HUES48 (cell line): ENCODE measurements at regions not wholly inside any gene's neighbourhood (a gene's known extent, or its start where the extent isn't known, plus 50 kb on each side); places are given as distances from the start of the nearest gene placed in this dataset.

Source experiments
- H3K27ac ChIP-seq: one replicate; pipeline ENCODE4 v1.7.0; 2013; ENCODE audit warnings: low read depth, low read length, inconsistent platforms
- H3K27me3 ChIP-seq: 2 replicates; pipeline ENCODE4 v1.6.1; 2013; ENCODE audit warnings: mild to moderate bottlenecking, low read length; ENCODE audit not compliant: control insufficient read depth, insufficient read depth
- H3K36me3 ChIP-seq: 2 replicates; pipeline ENCODE4 v1.6.1; 2013; ENCODE audit warnings: low read length; ENCODE audit not compliant: control insufficient read depth, insufficient read depth
- H3K4me1 ChIP-seq: 2 replicates; pipeline ENCODE4 v1.6.1; 2013; ENCODE audit warnings: mild to moderate bottlenecking, low read length; ENCODE audit not compliant: control insufficient read depth, insufficient read depth
- H3K4me3 ChIP-seq: 2 replicates; pipeline ENCODE4 v1.5.1; 2013; ENCODE audit warnings: mild to moderate bottlenecking, low read depth, low read length
- H3K9ac ChIP-seq: 2 replicates; pipeline ENCODE4 v1.6.1; 2013; ENCODE audit warnings: mild to moderate bottlenecking, low read depth, low read length, moderate library complexity
- H3K9me3 ChIP-seq: 2 replicates; pipeline ENCODE4 v1.6.1; 2013; ENCODE audit warnings: low read length; ENCODE audit not compliant: control insufficient read depth, insufficient read depth

DNA sequence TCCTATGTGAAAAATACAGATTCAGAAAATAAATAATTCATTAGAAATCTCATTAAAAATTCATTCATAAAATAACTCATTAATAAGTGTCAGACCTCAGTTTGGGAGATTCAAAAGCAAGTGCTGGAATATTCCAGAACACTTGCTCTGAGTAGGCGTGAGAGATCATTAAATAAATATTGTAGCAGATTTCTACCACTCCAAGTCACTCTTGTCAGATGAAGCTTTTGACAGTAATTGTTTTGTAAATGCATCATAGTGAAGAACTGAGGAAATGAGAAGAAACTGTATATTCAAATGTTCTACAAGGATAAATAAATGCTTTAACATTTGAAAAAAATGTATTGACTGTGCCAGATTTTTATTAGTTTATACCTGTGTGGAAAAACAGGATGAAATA, 1228.1 kb downstream of the SLITRK1 start:
- H3K9me3 ChIP-seq = no peaks in the 10 kb centered on the region
- no peaks in the 10 kb centered on the region for H3K4me1 ChIP-seq
- no peaks in the 10 kb centered on the region for H3K36me3 ChIP-seq
- H3K9ac ChIP-seq = no peak overlapping the region
- H3K27ac ChIP-seq = no peak overlapping the region
- no peaks in the 10 kb centered on the region for H3K27me3 ChIP-seq
- H3K4me3 ChIP-seq = no peak overlapping the region

DNA sequence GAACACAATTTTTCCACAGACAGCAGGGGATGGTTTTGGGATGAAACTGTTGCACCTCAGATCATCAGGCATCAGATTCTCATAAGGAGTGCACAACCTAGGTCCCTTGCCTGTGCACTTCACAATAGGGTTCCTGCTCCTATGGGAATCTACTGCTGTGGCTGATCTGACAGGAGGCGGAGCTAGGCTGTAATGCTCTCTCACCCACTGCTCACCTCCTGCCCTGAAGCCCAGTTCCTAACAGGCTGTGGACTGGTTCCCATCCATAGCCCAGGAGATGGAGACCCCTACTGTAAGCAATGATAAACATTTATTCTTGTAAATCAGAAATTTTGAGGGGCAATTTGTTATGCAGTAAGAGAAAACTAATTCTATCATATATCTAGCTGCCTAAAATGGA, 1234.7 kb downstream of the SLITRK1 start:
- Histone ChIP-seq H3K9me3 (no peaks in the 10 kb centered on the region), H3K4me1 (no peaks in the 10 kb centered on the region), H3K4me3 (no peak overlapping the region), H3K9ac (no peak overlapping the region), H3K27ac (no peak overlapping the region), H3K36me3 (no peaks in the 10 kb centered on the region), H3K27me3 (no peaks in the 10 kb centered on the region)

DNA sequence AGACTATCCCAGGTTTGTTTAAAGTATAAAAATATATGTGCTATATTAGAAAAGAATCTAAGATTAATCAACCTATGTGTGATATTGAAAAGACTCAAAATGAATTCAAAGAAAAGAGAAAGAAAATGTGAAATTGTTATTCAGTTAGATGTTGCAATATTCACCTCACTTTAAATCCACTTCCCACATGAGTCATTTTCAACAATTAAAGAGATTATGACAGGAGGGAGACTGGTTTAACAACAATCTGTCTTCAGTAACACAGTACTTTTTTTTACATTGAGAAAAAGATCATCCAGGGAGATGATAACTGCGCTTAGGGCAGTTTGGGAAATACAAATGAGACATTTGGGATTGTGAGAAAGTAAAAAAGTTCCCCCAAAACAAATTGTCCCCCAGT, 1246.2 kb downstream of the SLITRK1 start:
- no peaks in the 10 kb centered on the region for H3K27me3 ChIP-seq
- no peak overlapping the region for H3K9ac ChIP-seq
- no peaks in the 10 kb centered on the region for H3K4me1 ChIP-seq
- H3K27ac ChIP-seq = no peak overlapping the region
- H3K4me3 ChIP-seq = no peak overlapping the region
- H3K9me3 ChIP-seq = no peaks in the 10 kb centered on the region
- no peaks in the 10 kb centered on the region for H3K36me3 ChIP-seq

DNA sequence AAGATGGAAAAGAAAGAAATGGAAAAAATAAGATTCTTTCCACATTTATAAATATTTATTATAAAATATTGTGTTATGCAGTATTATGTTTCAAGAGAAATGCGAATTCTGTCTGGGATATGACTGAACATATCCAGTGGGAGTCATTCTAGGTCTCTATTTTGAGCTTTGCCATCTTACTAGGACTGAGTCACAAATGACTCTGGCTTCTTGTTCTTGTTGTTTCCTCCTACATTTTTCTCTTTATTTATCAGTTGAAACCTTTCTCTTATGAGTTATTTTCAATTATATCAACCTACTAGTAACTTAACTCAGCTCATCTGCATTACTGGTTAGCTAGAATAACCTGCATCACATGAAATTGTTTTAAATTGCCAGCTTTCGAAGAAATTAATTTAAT, 1247.3 kb downstream of the SLITRK1 start:
- no peaks in the 10 kb centered on the region for H3K4me1 ChIP-seq
- no peaks in the 10 kb centered on the region for H3K27me3 ChIP-seq
- no peaks in the 10 kb centered on the region for H3K36me3 ChIP-seq
- no peak overlapping the region for H3K27ac ChIP-seq
- no peak overlapping the region for H3K4me3 ChIP-seq
- H3K9ac ChIP-seq = no peak overlapping the region
- H3K9me3 ChIP-seq = no peaks in the 10 kb centered on the region

DNA sequence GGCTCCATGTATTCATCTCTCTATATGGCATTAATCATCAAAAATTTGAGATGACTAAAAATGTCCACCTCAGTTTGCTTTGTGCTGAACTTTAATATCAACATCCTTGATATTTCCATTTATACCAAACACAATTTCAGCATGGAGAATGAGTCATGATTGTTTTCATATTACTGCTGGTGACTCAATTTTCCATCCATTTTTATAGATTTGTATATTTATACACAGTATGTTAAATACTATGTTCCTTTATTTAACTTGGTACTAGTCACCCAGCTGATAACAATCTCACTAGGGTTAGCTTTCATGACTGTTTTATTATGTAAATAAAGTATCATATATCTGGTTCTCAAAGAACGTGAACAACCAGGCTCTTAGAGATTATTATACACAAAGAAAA, 1255.1 kb downstream of the SLITRK1 start:
- Histone ChIP-seq H3K27ac (no peak overlapping the region), H3K4me1 (no peaks in the 10 kb centered on the region), H3K9me3 (peaks cover 6% of the 10 kb centered on the region; the same call in 1 of the 2 replicates), H3K27me3 (no peaks in the 10 kb centered on the region), H3K9ac (no peak overlapping the region), H3K36me3 (no peaks in the 10 kb centered on the region), H3K4me3 (no peak overlapping the region)

DNA sequence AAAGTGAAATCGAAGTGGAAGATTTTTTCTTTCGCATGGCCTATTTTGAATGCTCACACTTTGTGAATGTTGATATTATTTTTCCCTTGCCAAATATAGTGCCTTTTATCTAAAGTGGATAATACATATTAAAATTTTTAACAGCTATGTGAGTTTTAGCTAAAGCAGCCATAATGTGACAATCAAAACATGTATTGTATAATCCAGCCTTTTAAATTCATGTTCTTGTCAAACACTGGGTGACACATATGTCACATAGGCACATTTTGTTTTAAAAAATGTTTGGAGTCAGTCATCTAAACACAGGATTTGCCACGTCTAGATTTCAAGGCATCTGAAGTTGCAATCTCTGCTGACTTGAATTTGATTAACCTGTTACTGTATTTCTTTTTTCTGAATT, 1256.6 kb downstream of the SLITRK1 start:
- Histone ChIP-seq H3K9ac (no peak overlapping the region), H3K27me3 (no peaks in the 10 kb centered on the region), H3K4me1 (no peaks in the 10 kb centered on the region), H3K36me3 (no peaks in the 10 kb centered on the region), H3K27ac (no peak overlapping the region), H3K9me3 (peaks cover 6% of the 10 kb centered on the region; the same call in 1 of the 2 replicates), H3K4me3 (no peak overlapping the region)

DNA sequence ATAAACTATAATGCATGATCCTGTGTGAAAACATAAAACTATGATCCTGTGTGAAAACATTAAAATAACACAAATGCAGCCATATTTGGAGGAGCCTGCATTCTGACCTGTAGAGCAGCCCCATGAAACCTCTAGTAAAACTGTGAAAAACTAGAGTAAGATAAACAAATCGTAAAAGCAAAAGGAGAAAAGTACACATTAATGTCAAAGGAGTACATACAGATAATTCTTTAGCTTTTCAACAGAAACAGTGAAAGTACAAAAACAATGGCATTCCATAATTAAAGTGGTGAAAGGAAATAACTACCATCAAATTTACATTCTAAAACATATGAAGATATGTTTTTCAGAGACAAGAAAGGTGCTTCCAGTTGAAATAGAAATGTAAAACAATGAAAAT, 1267.2 kb downstream of the SLITRK1 start:
- no peaks in the 10 kb centered on the region for H3K36me3 ChIP-seq
- no peaks in the 10 kb centered on the region for H3K9me3 ChIP-seq
- no peak overlapping the region for H3K9ac ChIP-seq
- peaks cover 6% of the 10 kb centered on the region; the same call in 1 of the 2 replicates for H3K4me1 ChIP-seq
- H3K27ac ChIP-seq = no peak overlapping the region
- no peak overlapping the region for H3K4me3 ChIP-seq
- H3K27me3 ChIP-seq = no peaks in the 10 kb centered on the region

DNA sequence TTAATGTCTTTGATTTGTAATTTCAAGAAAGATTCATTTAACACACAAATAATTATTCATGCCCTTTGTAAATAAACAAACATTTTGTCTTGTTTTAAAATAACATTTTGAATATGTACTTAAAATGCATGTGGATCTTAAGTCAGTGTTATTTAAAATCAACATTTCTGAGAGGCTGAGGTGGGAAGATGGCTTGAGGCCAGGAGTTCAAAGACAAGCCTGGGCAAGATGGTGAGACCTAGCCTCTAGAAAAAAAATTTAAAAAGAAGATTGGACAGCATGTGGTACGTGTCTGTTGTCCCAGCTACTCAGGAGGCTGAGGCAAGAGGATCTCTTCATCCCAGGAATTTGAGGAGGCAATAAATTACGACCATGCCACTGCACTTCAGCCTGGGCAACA, 1268.2 kb downstream of the SLITRK1 start:
- Histone ChIP-seq H3K27ac (no peak overlapping the region), H3K27me3 (no peaks in the 10 kb centered on the region), H3K4me1 (peaks cover 6% of the 10 kb centered on the region; the same call in 1 of the 2 replicates), H3K36me3 (no peaks in the 10 kb centered on the region), H3K9ac (no peak overlapping the region), H3K4me3 (no peak overlapping the region), H3K9me3 (no peaks in the 10 kb centered on the region)

DNA sequence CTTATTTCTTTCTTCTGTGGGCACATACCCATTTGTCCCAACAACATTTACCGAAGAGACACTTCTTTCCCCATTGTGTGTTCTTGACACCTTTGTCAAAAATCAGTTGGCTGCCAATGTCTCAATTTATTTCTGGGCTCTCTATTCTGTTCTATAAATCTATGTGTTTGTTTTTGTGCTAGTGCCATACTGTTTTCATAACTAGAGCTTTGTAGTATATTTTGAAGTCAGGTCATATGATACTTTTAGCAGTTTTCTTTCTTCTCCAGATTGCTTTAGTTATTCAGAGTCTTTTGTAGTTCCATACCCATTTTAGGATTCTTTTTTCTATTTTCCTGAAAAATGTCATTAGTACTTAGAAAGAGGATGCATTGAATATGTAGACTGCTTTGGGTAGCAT, 1276.3 kb downstream of the SLITRK1 start:
- Histone ChIP-seq H3K4me3 (no peak overlapping the region), H3K4me1 (no peaks in the 10 kb centered on the region), H3K27ac (no peak overlapping the region), H3K36me3 (no peaks in the 10 kb centered on the region), H3K9ac (no peak overlapping the region), H3K9me3 (peaks cover 28% of the 10 kb centered on the region), H3K27me3 (peaks cover 8% of the 10 kb centered on the region)

DNA sequence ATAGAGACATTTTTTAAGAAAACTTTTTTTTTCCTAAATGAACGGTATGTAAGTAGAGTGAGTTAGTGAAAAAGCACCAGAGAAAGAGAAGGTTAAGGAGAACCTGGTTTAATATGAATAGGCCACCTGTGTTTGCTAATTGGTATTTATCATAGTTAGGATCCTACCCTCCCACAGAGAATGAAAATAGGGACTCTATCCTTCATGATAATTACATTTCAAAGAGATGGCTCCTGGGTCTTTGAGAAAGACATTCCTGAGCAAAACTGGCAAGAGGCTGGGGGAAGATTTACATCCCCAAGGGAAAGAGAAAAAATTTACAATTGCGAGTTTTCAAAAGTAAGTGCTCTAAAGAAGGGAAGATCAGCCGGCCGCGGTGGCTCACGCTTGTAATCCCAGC, 1284.5 kb downstream of the SLITRK1 start:
- no peak overlapping the region for H3K4me3 ChIP-seq
- H3K27ac ChIP-seq = no peak overlapping the region
- no peaks in the 10 kb centered on the region for H3K36me3 ChIP-seq
- peaks cover 83% of the 10 kb centered on the region for H3K27me3 ChIP-seq
- H3K9me3 ChIP-seq = no peaks in the 10 kb centered on the region
- peaks cover 4% of the 10 kb centered on the region; the same call in 1 of the 2 replicates for H3K4me1 ChIP-seq
- H3K9ac ChIP-seq = no peak overlapping the region

DNA sequence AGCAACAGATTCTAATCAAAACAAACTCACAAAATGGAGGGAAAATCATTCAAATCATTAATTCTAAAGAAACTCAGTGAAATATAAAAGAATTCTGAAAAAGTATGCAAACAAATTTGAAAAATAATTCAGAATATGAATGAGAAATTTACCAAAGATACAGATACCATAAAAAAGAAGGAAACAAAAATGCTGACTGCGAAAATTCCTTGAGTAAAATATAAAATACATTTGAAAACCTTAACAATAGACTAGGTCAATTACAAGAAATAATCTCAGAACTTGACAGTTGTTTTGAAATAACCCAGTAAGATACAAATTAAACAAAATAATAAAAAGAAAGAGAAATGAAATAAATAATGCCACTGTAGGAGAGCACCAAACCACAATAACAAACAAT, 1289.0 kb downstream of the SLITRK1 start:
- Histone ChIP-seq H3K27me3 (peaks cover 51% of the 10 kb centered on the region), H3K27ac (no peak overlapping the region), H3K4me3 (no peak overlapping the region), H3K4me1 (peaks cover 4% of the 10 kb centered on the region; the same call in 1 of the 2 replicates), H3K9me3 (no peaks in the 10 kb centered on the region), H3K9ac (no peak overlapping the region), H3K36me3 (no peaks in the 10 kb centered on the region)

DNA sequence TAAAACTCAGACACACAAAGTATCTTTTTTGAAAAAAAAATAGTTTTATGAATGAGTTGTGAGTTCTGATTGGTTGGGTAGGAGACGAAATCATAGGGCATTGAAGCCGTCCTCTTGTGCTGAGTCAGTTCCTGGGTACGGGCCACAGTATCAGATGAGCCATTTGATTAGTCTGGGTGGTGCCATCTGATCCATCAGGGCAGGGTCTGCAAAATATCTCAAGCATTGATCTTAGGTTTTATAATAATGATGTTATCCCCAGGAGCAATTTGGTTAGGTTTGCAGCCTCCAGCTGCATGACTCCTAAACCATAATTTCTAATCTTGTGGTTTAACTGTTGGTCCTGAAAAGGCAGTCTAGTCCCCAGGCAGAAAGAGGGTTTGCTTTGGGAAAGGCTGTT, 1310.6 kb downstream of the SLITRK1 start:
- H3K4me1 ChIP-seq = no peaks in the 10 kb centered on the region
- no peaks in the 10 kb centered on the region for H3K36me3 ChIP-seq
- no peak overlapping the region for H3K9ac ChIP-seq
- no peak overlapping the region for H3K4me3 ChIP-seq
- peaks cover 6% of the 10 kb centered on the region; the same call in 1 of the 2 replicates for H3K9me3 ChIP-seq
- no peak overlapping the region for H3K27ac ChIP-seq
- H3K27me3 ChIP-seq = no peaks in the 10 kb centered on the region
